ENCODE measurements at regions not wholly inside any gene's neighbourhood (a gene's known extent, or its start where the extent isn't known, plus 50 kb on each side); places are given as distances from the start of the nearest gene placed in this dataset.

DNA sequence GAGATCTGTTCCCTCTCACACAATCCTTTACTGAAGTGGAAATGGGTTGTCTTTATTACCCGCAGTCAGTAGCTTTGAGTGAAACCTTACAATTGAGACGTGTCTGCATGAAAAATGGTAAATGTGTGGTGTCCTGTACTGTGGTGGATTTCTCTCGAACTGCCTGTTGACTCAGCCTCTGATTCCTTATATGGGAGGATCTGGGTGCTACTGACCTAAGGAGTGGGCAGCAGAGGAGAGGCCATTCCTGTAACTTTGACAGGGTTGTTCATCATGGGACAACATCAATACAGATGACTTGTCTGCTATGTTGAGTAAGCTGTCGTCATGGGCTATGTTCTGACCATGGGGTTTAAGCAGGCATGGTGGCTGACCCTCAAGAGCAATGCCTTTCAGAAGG lies 159.6 kb upstream of the WDR1 start:
- H3K36me3 Mint-ChIP-seq = no peaks in the 10 kb centered on the region
- Histone ChIP-seq H3K9me3 (no peaks in the 10 kb centered on the region), H3K27me3 (replicated peaks in 1 of 2; ENCODE audit: control insufficient read depth in 2 of 2, extremely low read depth in 1 of 2, insufficient read depth in 2 of 2, low read length in 1 of 2) (peaks cover 0 to 3% of the 10 kb centered on the region in 2 experiments), H3K4me3 (ENCODE audit: control insufficient read depth in 1 of 2, extremely low read depth in 1 of 2, low read length in 1 of 2) (no peak overlapping the region), H3K4me1 (ENCODE audit: control insufficient read depth in 1 of 2, extremely low read depth in 1 of 2, insufficient read depth in 2 of 2, low read length in 2 of 2) (no peaks in the 10 kb centered on the region), H3K27ac (ENCODE audit: low read length) (no peak overlapping the region), H3K36me3 (ENCODE audit: control insufficient read depth in 2 of 2, extremely low read depth in 1 of 2, insufficient read depth in 1 of 2, low read length in 1 of 2) (no peaks in the 10 kb centered on the region)
- no peaks in the 10 kb centered on the region for H3K27me3 Mint-ChIP-seq
- ChIA-PET POLR2A (no interaction called here), CTCF (no interaction called here)
- no peak for ATAC-seq (replicated peaks in 1 of 4)
- 53% methylated on average over 3 of the region's 4 CpGs for WGBS (ENCODE audit: insufficient coverage)
- no peak for DNase-seq
- no peak overlapping the region for H3K4me3 Mint-ChIP-seq
- H3K4me1 Mint-ChIP-seq = no peaks in the 10 kb centered on the region
- H3K9me3 Mint-ChIP-seq = no peaks in the 10 kb centered on the region
- no peak overlapping the region for H3K27ac Mint-ChIP-seq

- H3K36me3 Mint-ChIP-seq = no peaks in the 10 kb centered on the region
- Histone ChIP-seq H3K9me3 (no peaks in the 10 kb centered on the region), H3K36me3 (ENCODE audit: control insufficient read depth in 2 of 2, extremely low read depth in 1 of 2, insufficient read depth in 1 of 2, low read length in 1 of 2) (no peaks in the 10 kb centered on the region), H3K27ac (ENCODE audit: low read length) (no peak overlapping the region), H3K4me3 (ENCODE audit: control insufficient read depth in 1 of 2, extremely low read depth in 1 of 2, low read length in 1 of 2) (no peak overlapping the region), H3K4me1 (ENCODE audit: control insufficient read depth in 1 of 2, extremely low read depth in 1 of 2, insufficient read depth in 2 of 2, low read length in 2 of 2) (no peaks in the 10 kb centered on the region), H3K27me3 (replicated peaks in 1 of 2; ENCODE audit: control insufficient read depth in 2 of 2, extremely low read depth in 1 of 2, insufficient read depth in 2 of 2, low read length in 1 of 2) (peaks cover 0 to 3% of the 10 kb centered on the region in 2 experiments)
- no peaks in the 10 kb centered on the region for H3K9me3 Mint-ChIP-seq
- no peaks in the 10 kb centered on the region for H3K4me1 Mint-ChIP-seq
- CTCF ChIA-PET = no interaction called here
- 94% methylated on average over 3 of the region's 4 CpGs for WGBS (ENCODE audit: insufficient coverage)
- ATAC-seq (replicated peaks in 1 of 4) (no peak), DNase-seq (no peak)
- no peak overlapping the region for H3K4me3 Mint-ChIP-seq
- POLR2A ChIA-PET = no interaction called here
- H3K27ac Mint-ChIP-seq = no peak overlapping the region
- H3K27me3 Mint-ChIP-seq = no peaks in the 10 kb centered on the region
Measured at GRCh38 chr4:10275696-10276095, 159.1 kb upstream of the WDR1 start.

- H3K27ac Mint-ChIP-seq = no peak overlapping the region
- H3K36me3 ChIP-seq (ENCODE audit: control insufficient read depth in 2 of 2, extremely low read depth in 1 of 2, insufficient read depth in 1 of 2, low read length in 1 of 2) = no peaks in the 10 kb centered on the region
- no peaks in the 10 kb centered on the region for H3K27me3 ChIP-seq (replicated peaks in 1 of 2; ENCODE audit: control insufficient read depth in 2 of 2, extremely low read depth in 1 of 2, insufficient read depth in 2 of 2, low read length in 1 of 2)
- no peaks in the 10 kb centered on the region for H3K4me1 Mint-ChIP-seq
- H3K27me3 Mint-ChIP-seq = no peaks in the 10 kb centered on the region
- ChIA-PET CTCF (no interaction called here), POLR2A (no interaction called here)
- H3K4me3 Mint-ChIP-seq = no peak overlapping the region
- H3K4me3 ChIP-seq (ENCODE audit: control insufficient read depth in 1 of 2, extremely low read depth in 1 of 2, low read length in 1 of 2) = no peak overlapping the region
- H3K36me3 Mint-ChIP-seq = no peaks in the 10 kb centered on the region
- ATAC-seq (replicated peaks in 1 of 4) (no peak), DNase-seq (no peak)
- H3K9me3 ChIP-seq = no peaks in the 10 kb centered on the region
- 15% methylated on average over 2 of the region's 4 CpGs for WGBS (ENCODE audit: insufficient coverage)
- H3K27ac ChIP-seq (ENCODE audit: low read length) = no peak overlapping the region
- no peaks in the 10 kb centered on the region for H3K9me3 Mint-ChIP-seq
- H3K4me1 ChIP-seq (ENCODE audit: control insufficient read depth in 1 of 2, extremely low read depth in 1 of 2, insufficient read depth in 2 of 2, low read length in 2 of 2) = no peaks in the 10 kb centered on the region
Measured at GRCh38 chr4:10273030-10273429, 156.4 kb upstream of the WDR1 start.

DNA sequence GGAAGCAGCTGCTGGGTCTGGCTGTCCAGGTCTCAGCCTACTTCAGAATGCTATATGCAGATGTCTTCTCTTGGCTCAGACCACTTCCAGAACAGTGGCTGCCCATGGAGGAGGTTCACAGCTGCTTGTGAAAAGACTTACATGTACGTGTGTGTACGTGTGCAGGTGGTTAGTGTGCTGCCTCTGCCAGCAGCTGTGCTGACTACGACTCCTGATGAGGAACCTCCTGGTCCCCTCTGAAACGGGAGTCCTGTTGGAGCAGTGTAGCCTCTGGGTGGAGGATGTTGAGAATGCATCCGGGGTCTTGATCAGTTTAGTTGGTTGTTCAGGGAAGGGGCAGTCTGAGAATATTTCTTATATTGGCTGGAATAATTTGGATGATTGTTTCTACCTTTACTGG lies 155.9 kb upstream of the WDR1 start:
- Histone ChIP-seq H3K27me3 (replicated peaks in 1 of 2; ENCODE audit: control insufficient read depth in 2 of 2, extremely low read depth in 1 of 2, insufficient read depth in 2 of 2, low read length in 1 of 2) (no peaks in the 10 kb centered on the region), H3K9me3 (no peaks in the 10 kb centered on the region), H3K36me3 (ENCODE audit: control insufficient read depth in 2 of 2, extremely low read depth in 1 of 2, insufficient read depth in 1 of 2, low read length in 1 of 2) (no peaks in the 10 kb centered on the region), H3K27ac (ENCODE audit: low read length) (no peak overlapping the region), H3K4me3 (ENCODE audit: control insufficient read depth in 1 of 2, extremely low read depth in 1 of 2, low read length in 1 of 2) (no peak overlapping the region), H3K4me1 (ENCODE audit: control insufficient read depth in 1 of 2, extremely low read depth in 1 of 2, insufficient read depth in 2 of 2, low read length in 2 of 2) (no peaks in the 10 kb centered on the region)
- Mint-ChIP-seq H3K4me3 (no peak overlapping the region), H3K36me3 (no peaks in the 10 kb centered on the region), H3K9me3 (no peaks in the 10 kb centered on the region), H3K27ac (no peak overlapping the region), H3K27me3 (no peaks in the 10 kb centered on the region), H3K4me1 (no peaks in the 10 kb centered on the region)
- ATAC-seq (replicated peaks in 1 of 4) (no peak), DNase-seq (no peak)
- 63% methylated on average over 5 of the region's 5 CpGs for WGBS (ENCODE audit: insufficient coverage)
- ChIA-PET CTCF (no interaction called here), POLR2A (no interaction called here)

DNA sequence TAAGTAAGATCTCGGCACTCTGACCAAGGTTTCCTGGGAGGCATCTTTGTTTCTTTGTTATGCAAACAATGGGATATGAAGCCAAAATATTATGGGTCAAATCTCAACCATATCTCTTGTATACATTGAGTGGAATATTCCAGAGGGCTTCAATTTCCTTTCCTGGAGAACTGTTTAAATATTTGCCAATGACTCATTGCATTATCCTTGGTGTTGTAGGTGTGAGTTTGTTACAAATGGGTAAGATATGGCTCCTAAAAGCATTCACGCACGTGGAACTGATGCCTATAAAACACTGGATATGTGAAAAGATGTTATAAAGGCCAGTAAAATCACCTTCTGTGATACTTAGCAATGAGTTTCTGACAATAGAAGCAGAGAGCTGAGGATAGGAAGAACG lies 150.5 kb upstream of the WDR1 start:
- no peaks in the 10 kb centered on the region for H3K9me3 ChIP-seq
- WGBS (ENCODE audit: insufficient coverage) = 90% methylated on average over 2 of the region's 4 CpGs
- H3K4me1 ChIP-seq (ENCODE audit: control insufficient read depth in 1 of 2, extremely low read depth in 1 of 2, insufficient read depth in 2 of 2, low read length in 2 of 2) = no peaks in the 10 kb centered on the region
- Mint-ChIP-seq H3K4me1 (no peaks in the 10 kb centered on the region), H3K4me3 (no peak overlapping the region), H3K27me3 (no peaks in the 10 kb centered on the region), H3K9me3 (no peaks in the 10 kb centered on the region), H3K27ac (no peak overlapping the region), H3K36me3 (no peaks in the 10 kb centered on the region)
- ChIA-PET POLR2A (no interaction called here), CTCF (no interaction called here)
- no peaks in the 10 kb centered on the region for H3K36me3 ChIP-seq (ENCODE audit: control insufficient read depth in 2 of 2, extremely low read depth in 1 of 2, insufficient read depth in 1 of 2, low read length in 1 of 2)
- H3K27ac ChIP-seq (ENCODE audit: low read length) = no peak overlapping the region
- DNase-seq = no peak
- ATAC-seq (replicated peaks in 1 of 4) = no peak
- no peaks in the 10 kb centered on the region for H3K27me3 ChIP-seq (replicated peaks in 1 of 2; ENCODE audit: control insufficient read depth in 2 of 2, extremely low read depth in 1 of 2, insufficient read depth in 2 of 2, low read length in 1 of 2)
- no peak overlapping the region for H3K4me3 ChIP-seq (ENCODE audit: control insufficient read depth in 1 of 2, extremely low read depth in 1 of 2, low read length in 1 of 2)

DNA sequence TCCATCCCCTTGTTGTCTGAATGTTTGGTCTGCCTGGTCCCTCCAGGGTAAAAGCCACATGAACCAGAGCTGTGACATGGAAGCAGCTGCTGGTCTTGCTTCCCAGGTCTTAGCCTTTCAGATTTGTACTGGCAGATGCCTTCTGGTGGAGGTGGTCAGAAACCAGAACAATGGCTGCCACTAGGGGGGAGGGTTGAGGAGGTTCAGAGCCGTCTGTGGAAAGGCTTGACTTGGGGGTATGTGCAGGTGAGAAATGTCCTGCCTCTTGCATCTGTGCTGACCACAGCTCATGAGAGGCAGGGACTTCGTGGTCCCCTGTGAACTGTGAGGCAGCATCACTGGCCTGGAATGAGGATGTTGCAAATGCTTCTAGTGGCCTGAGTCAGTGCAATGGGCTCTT lies 144.2 kb upstream of the WDR1 start:
- no peaks in the 10 kb centered on the region for H3K4me1 Mint-ChIP-seq
- Histone ChIP-seq H3K4me3 (ENCODE audit: control insufficient read depth in 1 of 2, extremely low read depth in 1 of 2, low read length in 1 of 2) (no peak overlapping the region), H3K36me3 (ENCODE audit: control insufficient read depth in 2 of 2, extremely low read depth in 1 of 2, insufficient read depth in 1 of 2, low read length in 1 of 2) (no peaks in the 10 kb centered on the region), H3K27ac (ENCODE audit: low read length) (no peak overlapping the region), H3K9me3 (no peaks in the 10 kb centered on the region), H3K4me1 (ENCODE audit: control insufficient read depth in 1 of 2, extremely low read depth in 1 of 2, insufficient read depth in 2 of 2, low read length in 2 of 2) (no peaks in the 10 kb centered on the region), H3K27me3 (replicated peaks in 1 of 2; ENCODE audit: control insufficient read depth in 2 of 2, extremely low read depth in 1 of 2, insufficient read depth in 2 of 2, low read length in 1 of 2) (peaks cover 0 to 7% of the 10 kb centered on the region in 2 experiments)
- H3K4me3 Mint-ChIP-seq = no peak overlapping the region
- DNase-seq (no peak), ATAC-seq (replicated peaks in 1 of 4) (no peak)
- H3K9me3 Mint-ChIP-seq = no peaks in the 10 kb centered on the region
- peaks cover 0 to 8% of the 10 kb centered on the region in 2 donors for H3K27me3 Mint-ChIP-seq
- no peak overlapping the region for H3K27ac Mint-ChIP-seq
- WGBS (ENCODE audit: insufficient coverage) = 40% methylated on average over 1 of the region's 2 CpGs
- ChIA-PET POLR2A (no interaction called here), CTCF (no interaction called here)
- H3K36me3 Mint-ChIP-seq = no peaks in the 10 kb centered on the region

DNA sequence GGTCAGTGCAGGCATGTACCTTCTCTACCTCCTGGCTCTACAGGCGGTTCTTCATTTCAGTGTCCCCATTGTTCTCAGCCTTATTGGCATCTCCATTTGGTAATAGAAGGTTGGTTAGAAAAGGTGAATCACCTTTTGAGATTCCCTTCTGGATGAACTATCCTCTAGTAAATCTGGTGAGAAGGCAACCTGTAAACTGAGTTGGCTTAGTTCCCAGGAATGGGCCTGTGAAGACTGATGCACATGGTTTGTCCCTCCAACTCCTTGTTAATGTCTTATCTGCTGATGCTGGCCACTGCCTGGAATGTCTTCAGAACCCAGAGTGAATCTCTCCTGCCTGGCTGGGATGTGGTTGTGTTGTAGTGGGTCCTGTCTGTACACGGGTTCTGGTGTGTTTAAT lies 143.4 kb upstream of the WDR1 start:
- DNase-seq = no peak
- H3K9me3 ChIP-seq = no peaks in the 10 kb centered on the region
- H3K36me3 ChIP-seq (ENCODE audit: control insufficient read depth in 2 of 2, extremely low read depth in 1 of 2, insufficient read depth in 1 of 2, low read length in 1 of 2) = no peaks in the 10 kb centered on the region
- Mint-ChIP-seq H3K4me3 (no peak overlapping the region), H3K27me3 (peaks cover 0 to 8% of the 10 kb centered on the region in 2 donors), H3K4me1 (no peaks in the 10 kb centered on the region), H3K27ac (no peak overlapping the region), H3K36me3 (no peaks in the 10 kb centered on the region), H3K9me3 (no peaks in the 10 kb centered on the region)
- no peak for ATAC-seq (replicated peaks in 1 of 4)
- CTCF ChIA-PET = no interaction called here
- WGBS (ENCODE audit: insufficient coverage) = 43% methylated on average over 1 of the region's 2 CpGs
- no peak overlapping the region for H3K27ac ChIP-seq (ENCODE audit: low read length)
- H3K4me3 ChIP-seq (ENCODE audit: control insufficient read depth in 1 of 2, extremely low read depth in 1 of 2, low read length in 1 of 2) = no peak overlapping the region
- POLR2A ChIA-PET = no interaction called here
- peaks cover 0 to 9% of the 10 kb centered on the region in 2 experiments for H3K27me3 ChIP-seq (replicated peaks in 1 of 2; ENCODE audit: control insufficient read depth in 2 of 2, extremely low read depth in 1 of 2, insufficient read depth in 2 of 2, low read length in 1 of 2)
- no peaks in the 10 kb centered on the region for H3K4me1 ChIP-seq (ENCODE audit: control insufficient read depth in 1 of 2, extremely low read depth in 1 of 2, insufficient read depth in 2 of 2, low read length in 2 of 2)
